Amygdala (tissue), 56 donors: ENCODE measurements at regions not wholly inside any gene's neighbourhood (a gene's known extent, or its start where the extent isn't known, plus 50 kb on each side); places are given as distances from the start of the nearest gene placed in this dataset.

Experiments used
- DNase-seq, 56 donors: peaks; one replicate each; lab custom pipeline; 2025; lab: John Stamatoyannopoulos, UW

DNA sequence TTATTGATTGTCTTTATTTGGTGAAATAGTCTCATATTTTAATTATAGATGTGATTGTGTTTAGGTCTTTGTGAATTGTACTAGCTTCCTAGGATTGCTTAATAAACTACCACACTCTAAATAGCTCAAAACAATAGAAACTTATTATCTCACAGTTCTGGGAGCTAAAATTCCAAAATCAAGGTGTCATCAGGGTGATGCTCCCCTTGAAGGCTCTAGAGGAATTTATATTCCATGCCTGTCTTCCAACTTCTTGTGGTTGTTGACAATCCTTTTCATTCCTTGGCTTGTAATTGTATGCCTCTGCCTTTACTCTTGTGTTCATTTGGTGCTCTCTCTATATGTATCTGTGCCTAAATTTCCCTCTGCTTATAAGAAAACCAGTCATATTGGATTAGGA is 155.3 kb upstream of the AKR1E2 start:
- no peak for DNase-seq

DNA sequence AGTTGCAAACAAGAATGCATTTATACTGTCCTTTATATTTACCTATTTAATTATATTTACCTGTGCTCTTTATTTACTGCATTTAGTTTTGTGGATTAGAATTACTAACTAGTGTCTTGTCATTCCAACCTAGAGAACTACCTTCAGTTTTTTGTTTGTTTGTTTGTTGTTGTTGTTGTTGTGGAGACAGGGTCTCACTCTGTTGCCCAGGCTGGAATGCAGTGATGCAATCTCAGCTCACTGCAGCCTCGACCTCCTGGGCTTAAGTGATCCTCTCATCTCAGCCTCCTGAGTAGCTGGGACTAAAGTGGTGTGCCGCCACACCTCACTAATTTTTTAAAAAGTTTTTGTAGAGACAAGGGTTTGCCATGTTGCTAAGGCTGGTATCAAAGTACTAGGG is 156.4 kb upstream of the AKR1E2 start:
- no peak for DNase-seq

DNA sequence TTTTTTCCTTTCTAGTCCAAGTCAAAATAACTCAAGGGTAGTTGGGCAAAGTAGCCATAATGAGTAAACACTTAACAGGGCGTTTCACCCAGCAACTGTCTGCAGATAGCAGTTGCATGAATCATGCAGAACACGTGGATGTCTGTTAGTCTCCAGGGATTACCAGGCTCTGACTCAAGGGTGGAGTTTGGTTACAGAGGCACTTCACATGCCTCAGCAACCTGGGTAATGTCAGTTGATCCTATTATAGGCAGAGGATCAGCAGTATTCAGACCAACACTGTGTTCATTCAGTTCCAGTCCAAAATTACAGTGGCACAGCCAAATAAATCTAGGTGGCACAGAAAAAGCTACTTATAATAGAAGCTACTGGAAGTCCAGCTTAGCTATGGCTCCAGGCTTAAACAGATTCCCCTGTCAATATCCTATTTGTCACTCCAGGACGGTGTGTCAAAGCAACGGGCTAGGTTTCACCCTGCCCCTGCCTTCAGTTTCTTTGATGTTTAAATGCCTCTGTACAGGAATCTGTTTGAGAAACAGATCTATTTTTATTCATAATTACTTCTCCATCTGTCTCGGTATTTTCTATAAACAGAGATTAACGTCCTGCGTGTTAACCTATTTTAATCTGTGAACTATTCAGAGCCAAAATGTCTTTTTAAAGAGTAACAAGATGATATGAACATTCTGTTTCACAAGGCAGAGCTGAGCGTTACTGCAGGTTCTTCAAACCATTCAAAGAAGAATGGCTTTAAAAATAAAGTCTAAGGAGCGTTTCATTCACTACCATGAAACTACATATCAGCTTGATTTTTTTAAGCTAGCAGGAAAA is 162.6 kb upstream of the AKR1E2 start:
- peak in 3 of 56 donors; percentile 16 to 30 (median 22) for DNase-seq

DNA sequence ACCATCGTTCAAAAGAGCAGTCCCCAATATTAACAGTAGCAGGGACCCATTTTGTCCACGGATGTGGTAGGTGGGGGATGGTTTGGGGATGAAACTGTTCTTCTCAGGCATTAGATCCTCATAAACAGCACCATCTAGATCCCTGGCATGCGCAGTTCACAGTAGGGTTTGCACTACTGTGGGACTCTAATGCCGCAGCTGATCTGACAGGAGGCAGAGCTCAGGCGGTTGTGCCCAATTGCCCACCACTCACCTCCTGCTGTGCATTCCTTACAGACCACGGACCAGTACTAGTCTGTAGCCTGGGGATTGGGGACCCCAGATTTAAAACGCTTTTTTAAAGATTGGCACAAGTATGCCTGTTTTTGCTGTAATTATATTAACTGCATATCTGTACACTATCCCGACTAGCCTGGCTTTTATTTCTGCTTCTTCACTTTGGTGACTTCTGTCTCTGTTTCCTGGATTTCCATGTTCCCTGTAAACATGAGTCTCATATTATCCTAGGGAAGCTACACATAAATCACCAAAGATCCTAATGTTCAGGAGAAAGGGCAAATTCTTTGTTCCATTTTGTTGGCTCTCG is 163.3 kb upstream of the AKR1E2 start:
- DNase-seq = no peak

DNA sequence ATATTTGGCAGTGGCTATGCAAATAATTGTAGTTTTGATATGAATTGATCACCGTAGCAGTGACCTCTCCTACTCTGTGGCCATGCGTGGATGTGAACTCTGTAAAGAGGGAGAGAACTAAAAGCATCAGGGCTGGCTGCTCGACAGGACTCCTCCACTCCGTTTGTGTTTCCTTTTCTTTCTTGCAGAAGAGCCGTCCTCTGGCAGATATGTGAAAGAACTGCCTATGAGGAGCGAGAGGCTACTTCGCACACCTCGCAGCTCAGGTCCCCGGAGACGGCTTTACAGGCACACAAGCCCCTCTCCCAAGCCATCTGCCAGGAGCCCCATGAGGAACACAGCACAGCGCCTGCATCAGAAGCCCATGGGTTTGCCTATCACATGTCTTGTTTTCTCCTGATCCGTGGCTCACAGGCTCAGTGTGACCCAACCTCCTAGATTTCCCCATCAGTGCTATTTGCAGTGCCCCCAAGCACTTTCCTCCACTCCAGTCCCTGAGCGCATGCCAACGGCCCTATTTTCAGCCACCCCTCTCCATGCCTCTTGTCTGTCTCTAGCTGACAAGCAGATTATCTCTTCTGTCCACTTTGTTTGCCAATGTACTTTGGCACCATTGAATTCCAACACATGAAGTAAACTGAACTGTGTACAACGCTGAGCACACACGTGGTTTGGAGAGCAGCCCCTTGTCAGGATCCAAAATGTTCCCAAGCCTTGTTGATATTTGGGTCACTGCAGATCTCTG is 164.3 kb upstream of the AKR1E2 start:
- DNase-seq = no peak

DNA sequence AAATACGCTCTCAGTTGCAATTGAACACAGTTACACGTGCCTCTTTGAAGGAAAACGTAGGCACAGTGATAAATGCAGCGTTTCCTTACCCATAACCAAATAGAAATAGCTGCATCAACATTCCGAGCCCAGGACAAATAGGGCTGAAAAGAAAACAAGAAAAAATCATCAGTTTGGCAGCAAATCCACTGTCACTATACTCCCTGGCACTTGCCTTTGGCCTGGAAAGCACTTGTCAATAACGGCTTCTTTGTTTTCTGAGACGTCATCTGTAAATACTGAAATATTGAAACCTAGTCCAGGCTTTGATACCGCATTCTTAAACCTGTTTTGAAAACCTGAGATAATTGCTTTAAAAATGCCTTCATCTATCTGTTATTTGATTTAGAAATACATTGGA is 167.2 kb upstream of the AKR1E2 start:
- DNase-seq = no peak

DNA sequence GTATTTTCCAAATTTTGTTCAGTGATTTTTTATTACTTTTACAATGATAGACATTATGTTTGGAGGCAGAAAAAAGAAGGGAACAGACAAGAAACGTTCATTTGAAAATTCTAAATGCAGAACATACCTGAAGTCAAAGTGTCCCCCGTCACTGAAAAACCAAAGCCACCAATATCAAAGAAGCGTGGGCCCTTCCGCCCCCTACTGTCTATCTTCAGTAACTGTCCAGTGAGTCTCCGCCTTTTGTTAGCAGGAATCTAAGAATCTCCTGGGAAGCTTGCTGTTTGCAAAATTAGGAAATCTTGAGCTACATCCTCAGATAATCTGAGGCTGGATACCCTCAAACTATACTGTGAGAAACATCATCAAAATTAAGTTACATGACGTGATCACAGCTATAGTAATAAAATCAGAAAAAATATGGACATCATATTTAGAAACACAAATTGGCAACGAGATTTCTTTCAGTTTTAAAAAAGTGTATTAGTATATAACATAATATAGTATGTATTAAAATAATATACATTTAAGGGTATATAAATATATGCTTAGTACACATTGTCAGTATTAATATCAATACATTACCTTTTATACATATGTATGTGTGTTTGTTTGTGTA is 169.3 kb upstream of the AKR1E2 start:
- peak in 18 of 56 donors; percentile 1 to 48 (median 14) for DNase-seq

DNA sequence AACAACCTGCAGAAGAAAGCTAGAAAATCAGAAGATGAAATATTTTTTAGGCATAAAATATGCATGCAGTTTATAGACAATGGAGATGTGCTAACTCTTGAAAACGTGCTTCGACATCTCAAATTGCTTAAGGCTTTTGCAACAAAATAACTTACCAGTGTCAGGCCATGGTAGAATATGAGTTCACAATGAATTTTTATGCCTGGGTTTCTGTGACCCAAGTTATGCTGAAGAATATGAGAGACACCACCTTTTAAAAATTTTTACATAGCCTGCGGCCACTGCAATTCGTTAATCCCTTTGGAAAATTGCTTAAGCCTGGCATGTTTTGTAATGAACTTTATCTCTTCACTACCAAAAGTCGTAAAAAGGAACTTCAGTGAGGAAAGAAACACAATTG is 170.1 kb upstream of the AKR1E2 start:
- DNase-seq = no peak

DNA sequence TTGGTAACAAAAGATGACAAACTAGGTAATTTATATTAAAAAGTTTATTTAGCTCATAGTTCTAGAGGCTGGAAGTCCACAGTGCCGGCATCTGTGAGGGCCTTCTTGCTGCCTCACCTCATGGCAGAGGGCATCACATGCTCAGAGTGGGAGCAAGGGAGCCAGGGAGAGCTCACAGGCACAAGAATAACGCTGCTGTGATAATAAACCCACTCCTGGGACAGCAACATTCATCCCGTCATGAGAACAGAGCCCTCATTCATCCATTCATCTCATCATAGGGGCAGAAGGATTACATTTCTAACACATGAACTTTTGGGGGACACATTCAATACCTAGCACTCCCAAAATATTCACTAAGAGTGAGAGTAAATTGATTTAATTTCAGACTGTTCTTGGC is 170.6 kb upstream of the AKR1E2 start:
- DNase-seq = no peak

DNA sequence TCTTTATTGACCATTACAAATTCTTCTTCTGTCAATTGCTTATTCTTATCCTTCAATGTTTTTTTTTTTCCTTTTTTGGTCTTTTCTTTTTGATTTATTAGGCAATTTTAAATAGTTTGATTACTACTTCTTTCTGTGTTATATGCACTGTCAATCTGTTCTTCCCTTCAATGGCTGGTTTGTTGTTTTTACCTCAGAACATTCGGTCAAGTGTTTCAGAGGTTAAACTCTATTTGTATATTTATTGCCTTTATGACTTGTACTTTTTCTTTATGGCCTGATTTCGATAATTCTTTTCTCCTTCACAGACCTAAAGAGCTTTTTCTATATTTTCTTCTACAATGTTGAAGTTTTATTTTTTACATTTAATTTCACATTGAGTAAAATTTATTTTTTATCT is 171.5 kb upstream of the AKR1E2 start:
- no peak for DNase-seq

DNA sequence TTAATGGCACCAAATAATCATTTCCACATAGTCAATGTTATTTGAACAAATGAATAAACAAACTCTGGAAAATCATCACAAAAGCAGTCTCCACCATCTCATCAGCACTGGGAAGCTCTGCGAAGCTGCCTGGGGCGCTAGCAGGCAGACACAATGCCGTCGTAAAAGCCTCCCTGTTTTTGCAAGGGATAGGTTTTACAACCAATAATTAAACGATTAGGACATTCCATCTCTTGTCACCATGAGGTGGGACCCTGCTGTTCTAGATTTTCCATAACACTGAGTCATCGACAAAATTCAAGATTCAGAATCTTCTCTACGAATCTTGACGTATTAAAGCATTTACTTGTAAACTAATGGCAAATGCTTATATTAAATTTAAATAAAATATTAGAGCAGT is 172.8 kb upstream of the AKR1E2 start:
- no peak for DNase-seq

DNA sequence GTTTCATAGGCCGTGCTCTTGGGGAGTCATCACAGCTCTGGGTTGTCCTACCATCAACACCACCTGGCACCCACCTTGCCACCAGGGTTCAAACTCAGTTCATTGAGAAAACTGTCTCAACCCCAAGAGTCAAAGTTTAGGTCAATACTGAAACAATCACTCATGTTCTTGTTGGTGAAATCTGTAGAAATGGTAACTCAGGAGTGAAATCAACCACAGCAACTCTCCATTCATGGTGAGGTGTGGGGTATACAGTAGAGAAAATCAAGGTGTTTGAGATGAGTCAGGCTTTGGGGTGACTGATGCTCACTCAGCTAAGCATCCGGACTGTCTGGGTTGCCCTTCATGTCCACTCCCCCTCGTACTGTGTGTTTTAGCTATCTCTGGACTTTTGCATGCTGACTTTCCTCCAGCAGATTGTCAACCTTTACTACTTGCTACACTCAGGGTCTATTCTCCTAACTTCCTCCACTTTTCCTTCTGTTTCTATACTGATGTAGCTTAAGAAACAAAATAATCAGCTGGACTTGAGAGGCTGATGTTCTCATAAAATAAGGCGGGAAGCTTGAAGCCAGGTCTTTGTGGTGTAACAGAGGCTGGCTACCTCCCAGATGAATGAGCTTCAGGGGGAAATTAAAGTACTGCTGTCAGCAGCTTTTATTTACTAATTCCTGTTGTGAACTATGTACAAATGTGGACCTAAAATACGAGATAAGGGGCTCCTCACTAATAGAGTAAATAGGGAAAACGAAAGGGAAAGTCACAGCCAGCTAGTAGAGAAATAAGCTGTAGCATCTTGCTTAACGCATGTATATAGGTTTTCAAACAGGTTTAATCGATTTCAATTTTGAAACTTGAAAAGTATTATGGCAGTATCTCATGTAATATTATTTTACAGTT is 173.6 kb upstream of the AKR1E2 start:
- no peak for DNase-seq

DNA sequence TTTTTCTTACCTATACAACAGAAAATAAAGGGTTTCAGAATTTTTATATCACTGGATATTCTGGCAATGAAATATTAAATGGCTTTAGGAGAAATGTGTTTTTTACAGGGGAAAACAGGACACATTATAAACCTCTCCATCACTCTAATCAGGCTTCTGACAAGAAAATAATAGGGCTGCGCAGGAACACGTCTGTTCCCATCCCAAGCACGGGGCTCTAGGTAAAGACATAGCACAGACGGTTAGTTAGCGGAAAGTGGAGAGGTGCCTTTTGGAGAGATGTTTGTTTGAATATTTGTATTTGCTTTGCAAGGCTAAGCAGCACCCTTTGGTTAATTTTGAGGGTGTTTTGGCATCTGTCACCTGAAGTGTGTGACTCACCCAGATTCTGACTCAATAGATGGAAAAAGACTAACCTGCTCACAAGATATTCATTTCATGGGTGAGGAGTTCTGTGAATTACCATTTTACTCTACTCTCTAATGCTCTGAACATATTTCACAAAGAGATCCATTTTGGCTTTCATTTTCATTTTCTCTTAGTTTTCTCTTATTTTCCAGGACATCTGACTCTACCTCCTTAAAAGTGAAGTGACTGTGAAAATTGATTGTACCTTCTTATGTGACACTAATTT is 174.5 kb upstream of the AKR1E2 start:
- DNase-seq = no peak

DNA sequence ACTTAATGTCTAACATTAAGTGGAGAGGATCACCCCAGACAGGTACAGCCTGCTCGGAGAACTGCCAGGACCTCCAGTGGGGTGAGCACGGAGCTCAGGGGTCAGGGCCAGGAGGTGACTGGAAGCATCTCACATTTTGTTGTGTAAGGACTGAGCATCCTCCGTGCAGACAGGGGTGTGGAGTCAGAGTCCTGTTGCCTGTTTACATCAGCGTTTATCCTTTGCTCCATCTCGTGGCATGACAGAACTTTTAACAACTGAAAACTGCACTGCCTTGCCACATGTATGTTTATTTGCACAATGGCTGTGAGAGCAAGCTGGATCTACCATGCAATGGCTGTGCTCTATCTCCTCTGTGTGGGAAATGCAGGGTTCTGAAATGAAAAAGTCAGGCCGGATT is 175.4 kb upstream of the AKR1E2 start:
- DNase-seq = no peak

DNA sequence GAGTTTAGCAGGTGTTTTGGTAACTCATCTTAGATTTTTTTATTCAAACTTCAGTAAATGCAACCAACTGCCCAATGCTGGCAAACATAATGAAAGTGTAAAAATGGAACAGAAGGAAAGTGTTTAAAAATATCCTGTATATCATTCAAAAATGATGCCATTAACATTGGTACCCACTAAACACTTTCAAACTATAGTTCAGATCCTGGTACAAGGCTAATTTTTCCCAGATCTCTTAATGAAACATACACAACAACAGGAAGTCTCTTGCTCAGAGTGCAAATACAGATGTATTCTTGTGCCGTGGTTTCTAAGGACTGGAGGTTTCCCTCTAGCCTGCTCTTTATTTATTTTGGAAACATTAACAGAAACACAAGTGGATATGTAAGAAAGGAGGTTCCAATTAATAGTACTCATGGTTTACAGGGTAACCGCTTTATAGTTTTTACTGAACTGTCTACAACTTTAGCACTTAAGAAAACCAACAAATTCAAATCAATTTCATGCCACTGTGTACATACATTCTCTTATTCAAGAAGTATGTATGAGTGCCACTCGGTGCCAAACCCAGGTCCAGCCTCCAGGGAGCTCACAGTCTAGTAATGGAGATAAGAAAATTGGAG is 176.0 kb upstream of the AKR1E2 start:
- no peak for DNase-seq

DNA sequence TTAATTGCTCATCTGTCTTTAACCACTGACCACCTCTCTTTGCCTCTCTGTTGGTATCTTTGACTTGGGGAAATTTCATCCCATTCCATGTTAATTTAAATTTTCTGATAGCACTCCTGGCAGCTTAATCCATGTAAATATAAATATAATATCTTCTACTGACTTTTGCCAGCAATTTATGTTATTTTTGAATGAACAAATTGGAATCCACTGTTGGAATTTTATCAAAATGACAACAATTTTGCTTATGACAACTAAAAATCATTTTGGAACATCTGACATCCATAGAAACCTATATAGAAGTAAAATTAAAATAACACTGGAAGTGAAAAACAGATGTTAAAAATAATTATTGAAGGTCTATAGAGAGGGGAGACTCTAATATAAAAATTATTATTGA is 176.5 kb upstream of the AKR1E2 start:
- no peak for DNase-seq

DNA sequence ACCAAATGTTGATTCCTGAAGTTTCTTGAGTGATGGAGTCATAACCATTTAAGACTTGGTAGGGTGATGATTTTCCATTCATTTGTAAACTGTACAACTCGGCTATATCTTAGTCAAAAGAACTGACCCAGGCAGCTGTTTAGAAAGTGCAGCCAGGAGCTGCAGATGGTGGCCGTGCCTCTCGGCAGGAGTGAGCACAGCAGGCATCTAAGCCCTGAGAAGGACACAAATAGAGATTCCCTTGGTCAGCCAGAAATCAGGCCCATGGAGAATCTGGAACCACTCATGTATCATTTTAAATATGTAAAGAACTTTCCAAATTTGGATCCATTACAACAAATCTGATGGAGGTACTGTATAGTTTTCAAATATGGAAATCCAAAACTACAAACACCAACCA is 177.0 kb upstream of the AKR1E2 start:
- no peak for DNase-seq

DNA sequence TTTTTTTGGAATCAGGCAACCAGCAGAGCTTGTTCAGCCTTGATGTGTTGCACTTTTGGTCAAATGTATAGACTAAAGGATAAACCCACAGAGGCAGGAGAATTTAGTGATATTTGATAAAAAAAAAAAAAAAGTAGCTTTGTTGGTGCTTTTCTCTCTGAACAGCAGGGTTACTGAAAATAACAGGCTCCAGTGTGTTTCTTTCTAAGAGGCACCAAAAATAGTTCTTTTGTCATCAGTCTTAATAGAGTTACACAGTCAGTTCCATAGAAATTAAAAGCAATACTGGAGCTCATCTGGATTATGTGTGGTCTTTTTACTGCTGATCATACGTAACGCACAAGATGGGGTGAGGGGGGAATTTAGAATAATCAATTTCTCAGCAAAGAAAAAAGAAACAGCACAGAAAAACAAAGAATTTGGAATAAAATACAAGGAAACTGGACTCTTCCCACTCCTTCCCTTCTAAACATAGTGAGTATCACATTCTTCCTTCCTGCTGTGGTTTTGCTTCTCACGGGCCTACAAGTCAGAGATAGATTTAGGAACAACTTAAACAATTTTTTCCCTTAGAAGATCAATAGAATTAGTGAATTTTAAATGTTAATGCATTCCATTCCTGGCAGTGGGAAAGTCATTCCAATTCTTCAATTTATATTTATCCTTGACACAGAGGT is 178.8 kb upstream of the AKR1E2 start:
- no peak for DNase-seq

DNA sequence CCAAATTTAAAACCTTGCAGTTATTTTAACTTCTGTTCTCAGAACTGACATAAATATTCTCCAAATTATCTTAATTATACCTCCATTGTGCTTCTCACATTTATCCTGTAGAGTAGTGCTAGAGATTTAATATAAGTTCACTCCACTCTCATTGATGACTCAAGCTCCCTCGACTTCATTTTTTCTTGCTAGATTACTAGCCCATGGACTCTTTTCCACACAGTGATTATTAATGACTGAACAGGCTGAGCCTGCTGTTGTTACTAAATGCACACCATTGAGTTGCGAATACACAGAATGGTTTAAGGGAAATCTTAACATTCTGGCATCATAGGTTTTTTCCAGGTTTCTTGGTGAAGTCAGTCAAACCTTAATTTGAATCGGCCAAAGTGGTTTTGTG is 179.5 kb upstream of the AKR1E2 start:
- DNase-seq = no peak
